GM21737 (cell line): ENCODE measurements at regions not wholly inside any gene's neighbourhood (a gene's known extent, or its start where the extent isn't known, plus 50 kb on each side); places are given as distances from the start of the nearest gene placed in this dataset.
A peak's percentile ranks its signal among the peaks of the same experiment; 100 is the strongest.

Experiments
- ATAC-seq: cut with Tn5 transposase; IDR thresholded peaks from one replicate; pipeline ENCODE4 v1.9.1; 2021; ENCODE audit warnings: mild to moderate bottlenecking, moderate library complexity; ENCODE audit not compliant: unreplicated experiment

DNA sequence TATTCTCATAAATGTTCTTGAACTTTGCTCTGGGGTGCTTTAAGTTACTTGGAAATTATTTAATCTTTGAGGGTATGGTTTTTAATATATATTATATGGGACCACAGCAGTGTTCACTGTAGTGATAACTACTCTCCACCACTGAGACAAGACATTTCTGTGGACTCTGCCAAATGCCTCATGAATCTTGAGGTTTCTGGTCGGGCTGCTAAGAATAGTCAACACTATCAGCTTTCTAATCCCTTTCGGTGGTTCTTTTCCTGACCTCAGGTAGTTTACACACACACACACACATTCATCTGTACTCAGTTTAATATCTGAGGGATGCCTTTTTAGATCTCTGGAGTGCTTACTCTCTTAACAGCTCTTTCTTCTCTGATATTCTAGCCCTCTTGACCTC is 500.7 kb downstream of the MAFB start:
- ATAC-seq: no peak

DNA sequence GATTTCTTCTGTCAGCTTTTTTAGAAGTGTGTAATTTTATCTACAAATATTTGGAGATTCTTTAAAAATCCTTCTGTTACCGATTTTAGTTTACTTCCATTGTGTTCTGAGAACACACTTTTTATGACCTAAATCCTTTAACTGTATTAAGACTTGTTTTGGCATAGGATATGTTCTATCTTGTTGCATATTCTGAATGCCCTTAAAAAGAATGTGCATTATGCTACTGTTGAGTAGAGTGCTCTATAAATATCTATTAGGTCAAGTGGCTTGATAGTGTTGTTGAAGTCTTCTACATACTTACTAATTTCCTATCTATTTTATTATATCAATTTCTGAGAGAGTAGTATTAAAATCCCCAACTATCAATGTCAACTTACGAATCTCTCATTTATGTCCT is 502.2 kb downstream of the MAFB start:
- ATAC-seq: no peak

DNA sequence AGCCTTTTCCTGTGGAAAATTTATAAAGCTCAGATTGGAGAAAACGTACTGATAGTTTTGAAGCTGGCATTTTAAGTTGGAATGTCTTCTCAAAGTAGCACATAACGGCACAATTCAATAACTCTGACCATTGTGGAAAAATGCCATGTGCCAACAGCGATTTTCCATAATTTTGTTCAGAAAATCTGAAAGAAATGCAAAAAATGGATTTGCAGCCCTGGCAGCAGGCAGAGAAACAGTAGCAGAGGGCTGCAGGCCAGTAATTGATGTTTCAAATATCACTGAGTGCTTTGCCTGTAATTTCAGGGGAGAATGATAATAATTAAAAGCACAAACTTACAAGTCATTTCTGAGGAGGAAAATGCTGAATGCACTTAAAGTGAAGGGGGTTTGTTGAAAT is 507.4 kb downstream of the MAFB start:
- no peak for ATAC-seq

DNA sequence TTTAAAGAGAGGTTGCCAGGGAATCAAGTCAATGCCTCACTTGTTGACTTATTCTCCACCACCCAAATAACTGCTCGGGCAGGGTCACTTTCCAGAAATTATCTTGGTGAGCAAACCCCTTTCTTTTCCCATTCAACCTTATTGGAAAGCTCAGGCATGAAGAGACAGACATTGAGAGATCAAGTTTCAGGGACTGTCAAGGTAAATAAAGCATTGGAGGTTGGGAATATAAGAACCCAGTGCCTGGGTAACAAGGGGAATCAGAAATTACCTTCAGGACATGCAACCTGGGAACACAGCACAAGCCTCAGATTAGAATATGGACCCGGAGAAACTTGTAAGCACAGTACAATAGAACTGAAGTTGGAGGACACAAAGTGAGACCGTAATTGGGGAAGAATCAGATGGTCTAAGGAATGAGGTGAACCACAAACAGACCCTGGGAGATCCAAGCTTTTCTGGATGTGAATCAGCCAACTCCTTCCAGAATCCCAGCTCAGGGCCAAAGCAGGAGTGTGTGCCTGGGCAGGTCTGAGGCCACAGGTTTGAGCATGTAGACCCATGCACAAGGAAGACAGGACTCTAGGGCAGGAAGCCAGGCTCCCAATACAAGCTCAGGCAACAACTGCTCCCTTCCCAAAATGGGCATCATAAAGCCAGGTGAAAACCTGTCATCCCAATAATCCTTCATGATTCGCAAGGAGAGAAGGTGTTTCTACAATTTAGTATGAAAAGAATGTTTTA is 512.8 kb downstream of the MAFB start:
- no peak for ATAC-seq

DNA sequence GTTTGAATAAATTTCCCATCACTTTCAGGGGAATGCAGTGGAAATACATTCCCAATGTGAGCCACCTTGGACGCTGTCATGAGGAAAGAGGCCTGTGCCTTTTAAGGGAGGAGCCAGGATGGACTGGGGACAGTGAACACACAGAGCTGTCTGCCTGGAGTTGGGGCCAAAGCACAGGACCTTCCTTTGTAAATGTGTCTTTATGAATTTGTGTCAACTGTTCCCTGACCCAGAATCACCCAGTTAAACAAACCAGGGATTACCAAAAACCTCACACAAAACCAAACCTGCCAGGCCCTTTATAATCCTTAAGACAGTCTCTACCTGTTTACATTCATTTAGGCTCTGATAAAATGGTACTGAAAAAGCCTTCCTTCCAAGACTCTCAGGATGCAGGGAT is 513.7 kb downstream of the MAFB start:
- ATAC-seq: no peak

DNA sequence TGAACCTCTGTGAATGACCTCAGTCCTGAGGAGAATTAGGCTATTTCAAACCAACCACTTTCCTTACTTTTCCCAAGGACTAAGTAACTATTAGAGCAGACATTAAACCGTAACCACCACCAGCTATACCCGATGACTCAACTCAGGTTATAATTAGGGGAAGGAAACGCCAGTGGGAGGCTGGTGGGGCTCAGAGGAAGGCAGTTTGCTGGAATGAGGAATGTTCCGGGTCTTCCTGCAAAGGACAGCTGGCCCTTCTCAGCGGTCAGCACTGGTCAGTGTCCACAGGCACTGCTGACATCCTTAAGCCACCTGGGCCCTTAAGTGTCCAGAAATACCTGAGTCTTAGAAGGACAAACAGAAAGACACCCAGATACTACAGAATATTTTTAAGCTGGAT is 515.2 kb downstream of the MAFB start:
- no peak for ATAC-seq

DNA sequence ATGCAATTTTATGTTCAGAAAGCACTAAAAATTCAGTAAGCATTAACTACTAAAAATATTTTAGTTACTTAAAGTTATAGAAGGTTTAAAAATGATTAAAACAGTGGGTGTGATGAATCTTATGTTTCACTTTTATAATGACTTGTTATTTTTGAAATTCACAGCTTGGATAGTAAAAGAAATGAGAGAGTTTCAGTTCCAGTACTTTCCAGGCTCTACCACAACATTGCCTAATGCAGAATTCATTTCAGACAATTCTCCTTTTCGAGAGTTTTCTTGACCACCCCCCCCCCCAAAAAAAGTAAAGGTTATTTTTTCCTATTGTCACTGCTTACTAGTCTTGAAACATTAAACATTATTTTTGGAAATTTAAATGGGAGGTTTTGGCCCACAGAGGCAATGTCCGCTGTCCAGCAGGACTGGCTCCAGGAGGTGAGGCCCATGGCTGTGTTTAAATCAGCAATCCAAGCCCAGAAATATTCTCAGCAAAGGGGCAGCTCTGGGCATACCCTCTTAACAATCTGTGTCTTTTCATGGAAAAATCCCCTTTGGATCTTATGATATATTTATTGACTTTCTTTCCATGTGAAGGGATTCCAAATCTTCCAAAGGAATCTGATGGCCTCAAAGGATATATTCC is 519.9 kb downstream of the MAFB start:
- ATAC-seq: no peak

DNA sequence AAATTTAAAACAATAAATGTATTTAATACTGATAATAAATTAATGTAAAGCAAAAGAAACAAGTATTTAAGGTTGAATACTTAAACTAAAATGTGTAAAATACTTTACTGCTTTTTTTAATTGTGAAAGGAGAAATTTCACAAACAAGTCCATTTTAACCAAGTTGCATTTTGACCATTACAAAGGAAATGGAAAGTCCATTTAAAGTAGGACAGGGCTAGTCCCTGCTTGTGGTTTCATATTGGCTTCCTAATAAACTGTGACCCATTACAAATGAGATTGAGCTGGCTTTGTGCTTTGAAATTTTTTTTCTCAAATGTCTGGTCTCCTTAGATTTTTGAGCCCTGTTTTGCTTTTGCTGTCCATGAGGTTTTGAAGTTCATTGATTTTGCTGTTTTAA is 527.6 kb downstream of the MAFB start:
- no peak for ATAC-seq

DNA sequence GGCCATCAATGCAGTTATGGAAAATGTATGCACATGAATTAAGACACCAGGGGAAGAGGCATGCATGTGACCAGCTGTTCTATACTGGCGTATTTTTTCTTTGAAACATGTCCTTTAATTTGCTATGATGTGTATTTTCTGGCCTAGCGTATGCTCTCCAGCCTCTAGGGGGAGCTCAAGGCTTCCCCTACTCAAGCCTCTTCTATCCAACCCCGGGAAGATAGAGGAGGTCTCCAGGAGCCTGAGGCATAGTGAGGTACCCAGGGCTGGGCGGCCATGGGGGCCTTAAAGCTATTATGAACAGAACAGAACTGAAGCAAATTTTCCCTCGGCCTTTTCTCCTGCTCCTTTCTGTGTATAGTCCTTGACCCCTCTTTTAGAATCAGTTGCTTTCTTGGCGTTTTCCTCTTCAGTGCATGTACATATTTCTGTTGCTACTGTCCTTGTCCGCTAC is 528.9 kb downstream of the MAFB start:
- no peak for ATAC-seq

DNA sequence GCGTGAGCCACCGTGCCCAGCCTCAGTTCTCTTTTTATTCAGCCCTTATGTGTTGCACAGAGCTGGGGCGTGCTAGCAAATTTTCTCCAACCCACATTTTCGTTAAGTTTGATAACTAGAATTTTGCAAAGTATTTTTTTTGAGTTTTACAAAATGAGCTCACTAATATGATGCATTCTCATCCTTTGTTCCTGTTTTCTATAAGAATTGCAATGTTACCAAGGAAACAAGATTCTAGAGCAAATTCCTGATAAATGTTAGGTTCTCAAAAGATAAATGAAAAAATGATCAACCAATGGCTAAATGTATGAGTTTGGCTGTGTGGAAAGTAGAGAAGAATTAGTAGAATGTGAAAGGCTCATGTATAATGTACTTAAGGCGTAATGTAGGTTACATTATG is 529.8 kb downstream of the MAFB start:
- no peak for ATAC-seq

GRCh38 chr20:40156600-40157317 is 532.3 kb downstream of the MAFB start:
- ATAC-seq: peak; percentile 92

GRCh38 chr20:40154514-40154913 is 534.5 kb downstream of the MAFB start:
- no peak for ATAC-seq

GRCh38 chr20:40148886-40149285 is 540.1 kb downstream of the MAFB start:
- no peak for ATAC-seq

DNA sequence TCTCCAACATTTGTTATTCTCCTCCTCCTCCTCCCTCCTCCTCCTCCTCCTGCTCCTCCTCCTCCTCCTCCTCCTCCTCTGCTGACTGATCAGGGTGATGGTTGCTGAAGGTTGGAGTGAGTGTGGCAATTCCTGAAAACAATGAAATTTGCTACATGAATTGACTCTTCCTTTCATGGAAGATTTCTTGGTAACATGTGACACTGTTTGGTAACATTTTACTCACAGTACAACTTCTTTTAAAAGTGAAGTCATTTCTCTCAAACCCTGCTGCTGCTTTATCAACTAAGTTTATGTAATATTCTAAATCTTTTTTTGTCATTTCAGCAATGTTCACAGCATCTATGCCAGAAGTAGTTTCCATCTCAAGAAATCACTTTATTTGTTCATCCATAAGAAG is 543.0 kb downstream of the MAFB start:
- ATAC-seq: no peak

- ATAC-seq: no peak
Observed at GRCh38 chr20:40144581-40144980, 544.5 kb downstream of the MAFB start.

DNA sequence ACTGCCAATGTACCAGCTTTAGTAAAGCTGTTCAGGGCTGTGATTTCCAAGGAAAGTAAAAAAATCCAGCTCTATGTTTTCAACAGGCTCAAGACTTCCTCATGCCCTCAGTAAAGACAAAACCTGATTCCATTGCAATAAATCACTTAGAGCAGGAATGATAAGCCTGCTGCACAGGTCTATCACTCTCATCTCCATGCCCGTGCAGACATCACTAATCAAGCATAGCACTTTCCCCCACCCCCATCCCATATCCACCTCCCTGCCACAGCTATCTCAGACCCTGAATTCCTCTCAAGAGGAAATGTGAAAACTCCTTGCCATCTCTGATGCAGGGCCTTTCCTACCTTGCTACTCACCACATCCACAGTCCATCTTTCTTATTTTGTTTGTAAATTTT is 554.9 kb downstream of the MAFB start:
- no peak for ATAC-seq

DNA sequence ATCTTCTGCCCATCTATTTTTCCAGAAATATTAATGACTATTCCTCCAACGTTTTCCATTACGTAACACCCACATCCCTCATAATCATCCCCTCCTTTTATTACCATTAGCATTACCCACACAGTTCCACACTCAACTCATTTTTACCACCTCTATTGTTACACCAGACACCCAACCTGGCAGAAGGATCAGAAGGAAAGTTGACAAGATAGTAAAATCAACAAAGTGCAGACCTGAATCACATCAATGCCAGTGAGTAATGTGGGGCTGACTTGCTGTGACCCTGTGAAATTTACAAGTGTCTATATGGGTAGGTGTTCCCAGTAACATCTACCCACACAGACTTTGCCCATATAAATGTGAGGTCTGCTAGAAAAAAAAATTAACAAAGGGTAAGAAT is 568.2 kb downstream of the MAFB start:
- ATAC-seq: no peak

- no peak for ATAC-seq
Observed at GRCh38 chr20:40111282-40111681, 577.8 kb downstream of the MAFB start.

DNA sequence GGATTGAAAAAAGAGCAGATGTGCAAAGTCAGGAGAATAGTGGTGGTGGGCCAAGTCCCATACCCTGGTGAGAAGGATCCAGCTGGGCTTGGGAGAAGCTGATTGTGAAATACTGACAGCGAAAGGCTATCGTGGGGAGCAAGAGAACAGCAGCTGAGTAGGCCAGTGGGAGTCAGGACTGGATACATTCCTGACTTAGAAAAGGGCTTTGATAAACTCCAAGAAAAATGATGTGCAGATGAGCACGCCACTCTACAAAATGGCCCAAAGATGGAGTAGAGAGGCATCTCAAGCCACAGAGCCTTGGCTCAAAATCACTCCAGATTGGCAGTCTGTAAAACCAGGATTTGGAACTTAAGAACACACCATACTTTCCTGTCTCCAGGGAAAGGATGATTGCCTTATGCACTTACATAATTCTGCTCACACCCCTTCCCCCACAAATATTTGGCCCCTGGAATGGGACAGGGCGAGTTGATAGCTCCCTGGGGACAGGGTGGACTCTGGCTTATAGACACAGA is 578.7 kb downstream of the MAFB start:
- ATAC-seq: no peak

DNA sequence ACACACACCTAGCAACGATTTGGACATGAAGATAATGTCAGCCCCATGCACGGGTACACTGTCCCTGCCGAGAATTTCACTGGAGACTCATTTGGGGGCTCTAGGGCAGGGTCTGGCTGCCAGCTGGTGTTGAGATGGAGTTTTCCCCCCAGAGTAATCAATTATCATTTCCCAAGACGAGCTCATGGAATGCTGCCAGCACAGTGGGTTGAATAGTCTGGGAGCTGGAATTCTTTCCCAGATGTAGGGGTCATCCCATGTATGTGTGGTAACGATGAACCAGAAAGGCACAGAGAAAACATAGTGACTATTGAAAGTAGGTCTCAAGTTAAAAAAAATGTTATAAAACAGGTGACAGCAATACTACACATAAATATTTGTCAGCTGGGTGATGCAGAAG is 579.9 kb downstream of the MAFB start:
- ATAC-seq: no peak

- no peak for ATAC-seq
Observed at GRCh38 chr20:40108321-40108720, 580.7 kb downstream of the MAFB start.

DNA sequence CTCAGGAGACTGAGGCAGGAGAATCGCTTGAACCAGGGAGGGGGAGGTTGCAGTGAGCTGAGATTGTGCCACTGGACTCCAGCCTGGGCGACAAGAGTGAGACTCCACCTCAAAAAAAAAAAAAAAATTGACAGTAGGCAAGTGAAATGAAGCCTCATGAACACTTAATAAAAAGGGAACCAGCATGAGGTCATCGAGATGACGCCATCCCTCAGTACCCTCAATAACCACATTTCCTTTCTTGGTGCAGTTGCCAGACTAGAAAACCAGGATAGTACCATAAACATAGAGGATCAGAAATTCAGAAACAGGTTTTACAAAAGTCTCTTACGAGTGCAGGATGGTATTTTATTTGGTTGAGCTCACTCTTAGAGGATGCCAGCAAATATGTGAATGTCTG is 584.1 kb downstream of the MAFB start:
- no peak for ATAC-seq
